ENCODE measurements at regions not wholly inside any gene's neighbourhood (a gene's known extent, or its start where the extent isn't known, plus 50 kb on each side); places are given as distances from the start of the nearest gene placed in this dataset.

DNA sequence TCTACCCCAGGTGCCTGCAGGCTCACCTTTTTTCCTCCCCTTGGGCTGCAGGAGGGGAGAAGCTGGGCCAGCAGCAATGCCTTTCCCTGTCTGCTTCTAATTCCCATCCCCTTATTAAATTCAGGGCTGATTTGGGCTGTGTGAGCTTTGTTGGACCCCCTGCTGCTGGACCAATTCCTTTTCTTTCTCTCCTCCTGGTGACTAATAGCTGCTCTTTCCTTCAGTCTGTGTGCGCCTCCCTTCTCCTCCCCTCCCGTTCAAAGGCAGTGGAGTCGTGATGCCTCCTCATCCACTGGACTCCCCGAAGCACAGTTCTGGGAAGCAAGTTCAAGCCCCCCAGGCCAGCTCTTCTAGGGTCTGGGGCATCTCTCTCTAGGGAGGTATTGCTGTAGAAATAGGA, 567.9 kb upstream of the CADM1 start:
- no peak for TF ChIP-seq ZFX (IDR thresholded peaks at IDR 0.05; ENCODE audit: borderline replicate concordance)
- TF ChIP-seq, protein P1, sequence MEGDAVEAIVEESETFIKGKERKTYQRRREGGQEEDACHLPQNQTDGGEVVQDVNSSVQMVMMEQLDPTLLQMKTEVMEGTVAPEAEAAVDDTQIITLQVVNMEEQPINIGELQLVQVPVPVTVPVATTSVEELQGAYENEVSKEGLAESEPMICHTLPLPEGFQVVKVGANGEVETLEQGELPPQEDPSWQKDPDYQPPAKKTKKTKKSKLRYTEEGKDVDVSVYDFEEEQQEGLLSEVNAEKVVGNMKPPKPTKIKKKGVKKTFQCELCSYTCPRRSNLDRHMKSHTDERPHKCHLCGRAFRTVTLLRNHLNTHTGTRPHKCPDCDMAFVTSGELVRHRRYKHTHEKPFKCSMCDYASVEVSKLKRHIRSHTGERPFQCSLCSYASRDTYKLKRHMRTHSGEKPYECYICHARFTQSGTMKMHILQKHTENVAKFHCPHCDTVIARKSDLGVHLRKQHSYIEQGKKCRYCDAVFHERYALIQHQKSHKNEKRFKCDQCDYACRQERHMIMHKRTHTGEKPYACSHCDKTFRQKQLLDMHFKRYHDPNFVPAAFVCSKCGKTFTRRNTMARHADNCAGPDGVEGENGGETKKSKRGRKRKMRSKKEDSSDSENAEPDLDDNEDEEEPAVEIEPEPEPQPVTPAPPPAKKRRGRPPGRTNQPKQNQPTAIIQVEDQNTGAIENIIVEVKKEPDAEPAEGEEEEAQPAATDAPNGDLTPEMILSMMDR (IDR thresholded peaks at IDR 0.05) = no peak
- no peak overlapping the region for H3K27ac ChIP-seq

DNA sequence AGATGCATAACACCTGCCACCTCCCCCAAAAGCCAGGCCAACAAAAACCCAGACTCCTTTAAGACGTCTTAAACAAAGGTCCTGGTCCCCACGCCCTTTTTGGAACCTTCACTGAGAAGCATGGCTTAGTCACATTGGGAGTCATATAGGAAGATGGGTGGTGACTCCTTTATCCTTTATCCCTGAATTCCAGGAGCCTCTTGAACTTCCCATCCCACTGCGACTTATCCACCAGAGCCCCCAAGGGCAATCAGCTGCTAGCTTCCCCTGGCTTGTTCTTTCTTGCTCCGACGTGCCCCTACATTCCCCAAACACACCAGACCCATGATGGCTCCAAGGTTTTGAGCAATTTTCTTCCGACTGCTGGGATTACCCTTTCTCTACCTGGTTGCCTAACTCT, 567.0 kb upstream of the CADM1 start:
- TF ChIP-seq ZFX (IDR thresholded peaks at IDR 0.05; ENCODE audit: borderline replicate concordance) = no peak
- TF ChIP-seq, protein P1 (IDR thresholded peaks at IDR 0.05) = no peak
- H3K27ac ChIP-seq = no peak overlapping the region

DNA sequence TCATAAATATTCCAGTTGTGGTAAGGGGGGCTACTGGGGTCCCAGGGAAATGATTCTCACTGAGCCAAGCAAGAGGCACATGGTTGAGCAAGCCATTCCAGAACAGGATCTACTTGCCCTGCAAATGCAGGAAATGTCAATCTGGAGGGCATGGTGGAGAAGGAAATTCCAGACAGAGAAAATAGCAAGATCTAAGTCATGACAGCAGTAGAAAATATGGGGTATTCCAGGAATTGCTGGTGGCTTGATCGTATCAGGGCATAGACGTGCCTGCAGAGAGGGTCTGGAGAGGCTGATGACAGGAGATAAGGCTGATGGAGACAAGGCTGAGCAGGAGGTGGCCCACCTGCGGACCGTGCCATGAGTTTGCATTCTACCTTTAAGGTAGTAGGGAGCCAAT, 566.3 kb upstream of the CADM1 start:
- no peak overlapping the region for H3K27ac ChIP-seq
- TF ChIP-seq, protein P1 (IDR thresholded peaks at IDR 0.05) = no peak
- no peak for TF ChIP-seq ZFX (IDR thresholded peaks at IDR 0.05; ENCODE audit: borderline replicate concordance)

DNA sequence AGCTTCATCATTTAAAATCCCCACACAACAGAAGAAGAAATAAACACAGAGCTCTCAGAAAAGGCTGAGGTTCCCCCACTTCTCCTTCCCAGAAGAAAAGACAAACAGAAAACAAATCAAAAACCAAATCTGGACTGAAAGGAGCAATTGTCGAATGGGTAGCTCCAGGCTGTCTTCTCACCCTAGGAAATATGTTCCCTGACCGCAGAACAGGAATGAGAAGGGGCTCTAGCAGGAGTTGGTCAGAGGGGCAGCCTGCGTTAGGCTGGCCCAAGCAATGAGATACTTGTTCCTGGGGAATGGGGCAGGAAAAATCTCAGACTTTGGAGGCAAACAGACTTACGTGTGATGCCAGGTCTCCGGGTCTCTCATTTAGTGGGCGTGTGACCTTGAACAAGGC, 562.6 kb upstream of the CADM1 start:
- TF ChIP-seq, protein P1 (IDR thresholded peaks at IDR 0.05) = no peak
- TF ChIP-seq ZFX (IDR thresholded peaks at IDR 0.05; ENCODE audit: borderline replicate concordance) = no peak

DNA sequence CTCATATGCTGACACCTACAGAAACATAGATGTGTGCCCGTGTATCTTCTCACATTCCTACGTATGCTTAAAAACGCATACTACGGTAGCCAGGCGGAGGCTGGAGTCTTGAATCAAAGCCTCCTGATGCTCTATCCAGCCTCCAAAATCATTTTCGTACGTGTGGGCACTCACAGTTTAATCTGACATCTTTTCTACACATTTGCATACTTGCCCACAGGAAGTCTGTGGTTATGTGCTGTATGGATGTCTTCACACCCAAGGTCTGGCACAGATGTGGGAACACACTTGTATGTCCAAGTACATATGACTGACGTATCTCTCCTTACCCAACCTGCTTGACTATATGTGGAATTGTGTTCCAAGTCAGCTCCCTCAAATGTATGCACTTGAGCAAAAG, 561.8 kb upstream of the CADM1 start:
- H3K27ac ChIP-seq = no peak overlapping the region
- no peak for TF ChIP-seq ZFX (IDR thresholded peaks at IDR 0.05; ENCODE audit: borderline replicate concordance)
- TF ChIP-seq, protein P1 (IDR thresholded peaks at IDR 0.05) = no peak

More for the DNA sequence above, 562.6 kb upstream of the CADM1 start:
- no peak overlapping the region for H3K27ac ChIP-seq

DNA sequence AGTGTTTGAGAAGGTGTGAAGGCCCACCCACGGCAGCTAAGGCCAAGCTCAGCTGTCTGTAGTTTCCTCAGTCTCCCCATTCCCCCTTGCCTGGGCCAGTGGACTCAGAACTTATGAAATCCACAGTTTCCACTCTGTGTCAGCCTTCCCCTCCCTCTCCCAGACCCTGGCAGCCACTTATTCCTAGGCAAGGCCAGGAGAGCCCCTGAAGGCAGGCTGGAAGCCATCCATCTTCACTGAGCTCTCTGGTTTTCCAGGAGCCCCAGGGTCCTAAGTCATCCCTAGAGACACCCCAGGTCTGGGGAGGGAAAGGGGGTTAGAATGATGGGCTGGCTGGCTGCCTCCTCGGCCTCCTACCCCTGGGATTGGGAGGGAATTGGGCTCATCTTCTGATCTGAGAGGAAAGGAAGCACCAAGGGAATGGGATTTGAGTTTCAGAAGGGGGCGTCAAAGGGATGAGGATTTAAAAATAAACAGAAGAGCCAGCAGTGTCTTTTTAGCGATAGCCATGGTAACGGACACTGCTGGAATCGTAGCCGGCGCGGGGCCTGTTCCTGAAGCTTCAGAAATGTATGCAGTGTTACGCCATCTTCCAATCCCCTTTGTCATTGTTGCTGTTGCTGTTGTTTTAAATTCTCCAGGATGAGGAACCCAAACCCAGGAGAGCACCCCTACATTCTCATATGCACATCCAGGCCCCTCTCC, 561.1 kb upstream of the CADM1 start:
- no peak overlapping the region for H3K27ac ChIP-seq
- TF ChIP-seq, protein P1 (IDR thresholded peaks at IDR 0.05) = no peak
- no peak for TF ChIP-seq ZFX (IDR thresholded peaks at IDR 0.05; ENCODE audit: borderline replicate concordance)

GRCh38 chr11:116062490-116063171, 558.4 kb upstream of the CADM1 start:
- TF ChIP-seq, protein P1 (IDR thresholded peaks at IDR 0.05) = no peak
- TF ChIP-seq ZFX (IDR thresholded peaks at IDR 0.05; ENCODE audit: borderline replicate concordance) = no peak
- no peak overlapping the region for H3K27ac ChIP-seq

Data from 22Rv1 (cell line).